ENCODE measurements at regions not wholly inside any gene's neighbourhood (a gene's known extent, or its start where the extent isn't known, plus 50 kb on each side); places are given as distances from the start of the nearest gene placed in this dataset.

GRCh38 chr3:102066470-102066869 lies 217.2 kb downstream of the NFKBIZ start:
- no peak overlapping the region for H3K27ac Mint-ChIP-seq
- peaks cover 0 to 14% of the 10 kb centered on the region in 2 donors for H3K9me3 Mint-ChIP-seq
- H3K4me3 Mint-ChIP-seq = no peak overlapping the region
- no peak for ATAC-seq
- H3K27me3 Mint-ChIP-seq = no peaks in the 10 kb centered on the region
- DNase-seq = no peak
- H3K4me1 Mint-ChIP-seq = peaks cover 14% of the 10 kb centered on the region

GRCh38 chr3:102068327-102068726 lies 219.0 kb downstream of the NFKBIZ start:
- peaks cover 14% of the 10 kb centered on the region for H3K4me1 Mint-ChIP-seq
- peaks cover 0 to 15% of the 10 kb centered on the region in 2 donors for H3K9me3 Mint-ChIP-seq
- H3K27me3 Mint-ChIP-seq = no peaks in the 10 kb centered on the region
- DNase-seq (no peak), ATAC-seq (peak; percentile 28)
- no peak overlapping the region for H3K27ac Mint-ChIP-seq
- H3K4me3 Mint-ChIP-seq = no peak overlapping the region

- DNase-seq (no peak), ATAC-seq (no peak)
- H3K4me1 Mint-ChIP-seq = peaks cover 14% of the 10 kb centered on the region
- no peak overlapping the region for H3K27ac Mint-ChIP-seq
- H3K9me3 Mint-ChIP-seq = peaks cover 0 to 15% of the 10 kb centered on the region in 2 donors
- H3K27me3 Mint-ChIP-seq = no peaks in the 10 kb centered on the region
- H3K4me3 Mint-ChIP-seq = no peak overlapping the region
Observed at GRCh38 chr3:102068736-102069135, 219.4 kb downstream of the NFKBIZ start.

GRCh38 chr3:102069211-102069662 lies 219.9 kb downstream of the NFKBIZ start:
- H3K27ac Mint-ChIP-seq = peak overlapping the region in 1 of 2 donors; percentile 56
- H3K27me3 Mint-ChIP-seq = no peaks in the 10 kb centered on the region
- no peak overlapping the region for H3K4me3 Mint-ChIP-seq
- peak; percentile 74 for ATAC-seq
- no peak for DNase-seq
- peaks cover 0 to 15% of the 10 kb centered on the region in 2 donors for H3K9me3 Mint-ChIP-seq
- H3K4me1 Mint-ChIP-seq = peaks cover 14% of the 10 kb centered on the region

- no peaks in the 10 kb centered on the region for H3K27me3 Mint-ChIP-seq
- no peak for DNase-seq
- ATAC-seq = no peak
- H3K9me3 Mint-ChIP-seq = peaks cover 15 to 32% of the 10 kb centered on the region in 2 donors
- no peak overlapping the region for H3K4me3 Mint-ChIP-seq
- H3K4me1 Mint-ChIP-seq = peaks cover 17% of the 10 kb centered on the region
- peak overlapping the region in 1 of 2 donors; percentile 29 for H3K27ac Mint-ChIP-seq
Observed at GRCh38 chr3:102074946-102075345, 225.6 kb downstream of the NFKBIZ start.

GRCh38 chr3:102078401-102078800 lies 229.1 kb downstream of the NFKBIZ start:
- Mint-ChIP-seq H3K4me3 (no peak overlapping the region), H3K9me3 (peaks cover 17 to 19% of the 10 kb centered on the region in 2 donors), H3K4me1 (peaks cover 36% of the 10 kb centered on the region), H3K27ac (no peak overlapping the region), H3K27me3 (no peaks in the 10 kb centered on the region)
- no peak for ATAC-seq
- no peak for DNase-seq

- ATAC-seq (no peak), DNase-seq (no peak)
- Mint-ChIP-seq H3K27ac (peak overlapping the region; percentile 90 to 96), H3K9me3 (peaks cover 17 to 21% of the 10 kb centered on the region in 2 donors), H3K4me3 (peak overlapping the region; percentile 50 to 67), H3K27me3 (no peaks in the 10 kb centered on the region), H3K4me1 (peaks cover 36% of the 10 kb centered on the region)
Observed at GRCh38 chr3:102078854-102079808, 229.8 kb downstream of the NFKBIZ start.

- Mint-ChIP-seq H3K27me3 (no peaks in the 10 kb centered on the region), H3K27ac (no peak overlapping the region), H3K9me3 (peaks cover 17 to 23% of the 10 kb centered on the region in 2 donors), H3K4me1 (peaks cover 38% of the 10 kb centered on the region), H3K4me3 (peak overlapping the region in 1 of 2 donors; percentile 6)
- ATAC-seq (peak; percentile 72), DNase-seq (no peak)
Observed at GRCh38 chr3:102079809-102080197, 230.5 kb downstream of the NFKBIZ start.

- no peak overlapping the region for H3K4me3 Mint-ChIP-seq
- peaks cover 11 to 24% of the 10 kb centered on the region in 2 donors for H3K9me3 Mint-ChIP-seq
- DNase-seq (no peak), ATAC-seq (no peak)
- peaks cover 52% of the 10 kb centered on the region for H3K4me1 Mint-ChIP-seq
- no peak overlapping the region for H3K27ac Mint-ChIP-seq
- H3K27me3 Mint-ChIP-seq = no peaks in the 10 kb centered on the region
Observed at GRCh38 chr3:102081572-102082289, 232.4 kb downstream of the NFKBIZ start.

- H3K9me3 Mint-ChIP-seq = peaks cover 0 to 14% of the 10 kb centered on the region in 2 donors
- ATAC-seq (no peak), DNase-seq (no peak)
- H3K27ac Mint-ChIP-seq = no peak overlapping the region
- no peak overlapping the region for H3K4me3 Mint-ChIP-seq
- no peaks in the 10 kb centered on the region for H3K27me3 Mint-ChIP-seq
- H3K4me1 Mint-ChIP-seq = peaks cover 49% of the 10 kb centered on the region
Observed at GRCh38 chr3:102083473-102083872, 234.2 kb downstream of the NFKBIZ start.

- Mint-ChIP-seq H3K4me1 (peaks cover 44% of the 10 kb centered on the region), H3K27me3 (no peaks in the 10 kb centered on the region), H3K27ac (peak overlapping the region in 1 of 2 donors; percentile 67), H3K9me3 (peaks cover 0 to 14% of the 10 kb centered on the region in 2 donors), H3K4me3 (no peak overlapping the region)
- DNase-seq (no peak), ATAC-seq (no peak)
Observed at GRCh38 chr3:102084006-102084405, 234.7 kb downstream of the NFKBIZ start.

GRCh38 chr3:102084704-102085103 lies 235.4 kb downstream of the NFKBIZ start:
- peaks cover 37% of the 10 kb centered on the region for H3K4me1 Mint-ChIP-seq
- H3K27me3 Mint-ChIP-seq = no peaks in the 10 kb centered on the region
- no peak overlapping the region for H3K4me3 Mint-ChIP-seq
- H3K9me3 Mint-ChIP-seq = peaks cover 0 to 14% of the 10 kb centered on the region in 2 donors
- ATAC-seq (no peak), DNase-seq (no peak)
- H3K27ac Mint-ChIP-seq = no peak overlapping the region

- H3K4me1 Mint-ChIP-seq = peaks cover 35% of the 10 kb centered on the region
- H3K27me3 Mint-ChIP-seq = no peaks in the 10 kb centered on the region
- H3K9me3 Mint-ChIP-seq = peaks cover 0 to 9% of the 10 kb centered on the region in 2 donors
- DNase-seq = peak in 1 of 2 donors; percentile 54
- peak overlapping the region; percentile 19 to 62 for H3K4me3 Mint-ChIP-seq
- H3K27ac Mint-ChIP-seq = peak overlapping the region; percentile 39 to 95
- ATAC-seq = peak; percentile 94
Observed at GRCh38 chr3:102085431-102086176, 236.3 kb downstream of the NFKBIZ start.

GRCh38 chr3:102087236-102087635 lies 237.9 kb downstream of the NFKBIZ start:
- ATAC-seq = no peak
- H3K27ac Mint-ChIP-seq = no peak overlapping the region

GRCh38 chr3:102089239-102089638 lies 239.9 kb downstream of the NFKBIZ start:
- no peaks in the 10 kb centered on the region for H3K27me3 Mint-ChIP-seq
- DNase-seq (no peak), ATAC-seq (no peak)
- H3K27ac Mint-ChIP-seq = no peak overlapping the region
- peaks cover 51% of the 10 kb centered on the region for H3K4me1 Mint-ChIP-seq
- H3K4me3 Mint-ChIP-seq = no peak overlapping the region
- H3K9me3 Mint-ChIP-seq = peaks cover 0 to 6% of the 10 kb centered on the region in 2 donors

More at GRCh38 chr3:102087236-102087635, 237.9 kb downstream of the NFKBIZ start:
- H3K4me3 Mint-ChIP-seq = no peak overlapping the region
- no peak for DNase-seq
- no peaks in the 10 kb centered on the region for H3K27me3 Mint-ChIP-seq
- peaks cover 31% of the 10 kb centered on the region for H3K4me1 Mint-ChIP-seq
- peaks cover 0 to 9% of the 10 kb centered on the region in 2 donors for H3K9me3 Mint-ChIP-seq
